ENCODE measurements at regions not wholly inside any gene's neighbourhood (a gene's known extent, or its start where the extent isn't known, plus 50 kb on each side); places are given as distances from the start of the nearest gene placed in this dataset.
"Not testable (repeated sequence)": the region's sequence is repeated elsewhere in the genome, so short reads cannot be mapped to it uniquely, and the experiment has no call there.

DNA sequence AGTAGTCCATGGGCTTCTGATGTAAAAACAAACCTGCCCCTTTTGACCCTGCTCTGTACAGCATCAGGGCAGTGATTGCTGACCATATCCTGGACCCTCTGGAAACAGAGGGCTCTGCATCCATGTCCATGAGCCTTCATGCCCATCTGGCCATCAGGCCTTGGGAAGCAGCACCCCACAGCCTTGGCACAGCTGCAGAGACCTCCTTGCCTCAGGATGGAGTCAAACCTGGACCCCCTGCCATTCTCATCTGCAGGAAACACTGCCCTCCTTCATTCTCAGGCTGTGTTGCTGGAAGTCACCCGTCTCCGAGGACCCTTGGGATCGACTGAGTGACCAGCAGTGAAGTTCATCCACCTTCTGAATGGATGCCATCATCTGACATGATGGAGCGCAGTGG is 839.1 kb upstream of the DEFB115 start:
- not testable (repeated sequence) for H3K4me1 ChIP-seq (ENCODE audit: control insufficient read depth, insufficient read depth, low read length, poor library complexity, severe bottlenecking); H3K36me3 ChIP-seq (ENCODE audit: control insufficient read depth, insufficient read depth, low read length); H3K4me3 ChIP-seq (ENCODE audit: insufficient read depth, low read depth, low read length, poor library complexity, severe bottlenecking); DNase-seq; H3K9me3 ChIP-seq (ENCODE audit: control insufficient read depth, low read length); H3K27me3 ChIP-seq (replicated peaks; ENCODE audit: control insufficient read depth, insufficient read depth, low read length, poor library complexity, severe bottlenecking); H3K27ac ChIP-seq (ENCODE audit: insufficient read depth, low read length, poor library complexity, severe bottlenecking)

GRCh38 chr20:30419466-30419865 is 838.0 kb upstream of the DEFB115 start:
- no peaks in the 10 kb centered on the region for H3K27me3 ChIP-seq (replicated peaks; ENCODE audit: control insufficient read depth, insufficient read depth, low read length, poor library complexity, severe bottlenecking)
- no peak overlapping the region for H3K27ac ChIP-seq (ENCODE audit: insufficient read depth, low read length, poor library complexity, severe bottlenecking)
- H3K4me1 ChIP-seq (ENCODE audit: control insufficient read depth, insufficient read depth, low read length, poor library complexity, severe bottlenecking): no peaks in the 10 kb centered on the region
- H3K9me3 ChIP-seq (ENCODE audit: control insufficient read depth, low read length): no peaks in the 10 kb centered on the region
- H3K36me3 ChIP-seq (ENCODE audit: control insufficient read depth, insufficient read depth, low read length): no peaks in the 10 kb centered on the region
- DNase-seq: no peak
- H3K4me3 ChIP-seq (ENCODE audit: insufficient read depth, low read depth, low read length, poor library complexity, severe bottlenecking): no peak overlapping the region

- not testable (repeated sequence) for H3K27ac ChIP-seq (ENCODE audit: insufficient read depth, low read length, poor library complexity, severe bottlenecking); DNase-seq; H3K27me3 ChIP-seq (replicated peaks; ENCODE audit: control insufficient read depth, insufficient read depth, low read length, poor library complexity, severe bottlenecking); H3K9me3 ChIP-seq (ENCODE audit: control insufficient read depth, low read length); H3K36me3 ChIP-seq (ENCODE audit: control insufficient read depth, insufficient read depth, low read length); H3K4me3 ChIP-seq (ENCODE audit: insufficient read depth, low read depth, low read length, poor library complexity, severe bottlenecking); H3K4me1 ChIP-seq (ENCODE audit: control insufficient read depth, insufficient read depth, low read length, poor library complexity, severe bottlenecking)
These were observed 837.5 kb upstream of the DEFB115 start for GRCh38 chr20:30419871-30420420.

Data from effector memory CD4-positive, alpha-beta T cell (primary cell).